WERI-Rb-1 (cell line): ENCODE measurements at regions not wholly inside any gene's neighbourhood (a gene's known extent, or its start where the extent isn't known, plus 50 kb on each side); places are given as distances from the start of the nearest gene placed in this dataset.

Experiments used
- DNase-seq: peaks from one replicate; pipeline ENCODE4 v3.0.0-alpha.2; 2020
- H3K27ac ChIP-seq: fragments of 250-450 bp; sonication (Bioruptor Pico); 2 replicates; pipeline ENCODE4 v1.5.1; 2020; ENCODE audit warnings: mild to moderate bottlenecking, moderate library complexity
- H3K27me3 ChIP-seq: fragments of 250-450 bp; sonication (Bioruptor Pico); 2 replicates; pipeline ENCODE4 v1.5.1; 2021; ENCODE audit warnings: mild to moderate bottlenecking, low read depth, moderate library complexity; ENCODE audit not compliant: insufficient read depth, severe bottlenecking
- H3K36me3 ChIP-seq: fragments of 250-450 bp; sonication (Bioruptor Pico); 2 replicates; pipeline ENCODE4 v1.5.1; 2020; ENCODE audit warnings: mild to moderate bottlenecking, moderate library complexity
- H3K4me3 ChIP-seq: 2 replicates; pipeline ENCODE4 v1.5.1; 2011; ENCODE audit warnings: low read depth, mild to moderate bottlenecking, control low read depth, low read length
- H3K9me3 ChIP-seq: fragments of 250-450 bp; sonication (Bioruptor Pico); 2 replicates; pipeline ENCODE4 v1.5.1; 2021; ENCODE audit warnings: mild to moderate bottlenecking, moderate library complexity; ENCODE audit not compliant: severe bottlenecking
- CTCF ChIP-seq: IDR thresholded peaks from 2 replicates; pipeline ENCODE4 v1.5.1; 2011; ENCODE audit warnings: low read depth, mild to moderate bottlenecking, control low read depth, inconsistent platforms, low read length

- no peak overlapping the region for H3K27ac ChIP-seq
- no peak overlapping the region for H3K4me3 ChIP-seq
- peaks cover 4% of the 10 kb centered on the region for H3K9me3 ChIP-seq
- no peaks in the 10 kb centered on the region for H3K27me3 ChIP-seq
- no peaks in the 10 kb centered on the region for H3K36me3 ChIP-seq
- DNase-seq: no peak
- no peak for TF ChIP-seq CTCF
These were observed 470.2 kb downstream of the DISC1 start for GRCh38 chr1:232096751-232097150.
